T-cell (primary cell): ENCODE measurements at regions not wholly inside any gene's neighbourhood (a gene's known extent, or its start where the extent isn't known, plus 50 kb on each side); places are given as distances from the start of the nearest gene placed in this dataset.

Experiments used
- ATAC-seq, 4 experiments: fragments of 200-7000 bp in 3 of 4; fragments of 150-1000 bp in 1 of 4; cut with Tn5 transposase; replicated peaks in 1 of 4; 1 replicate in 3 of 4; 2 replicates in 1 of 4; pipeline ENCODE4 v1.10.0; 2021; ENCODE audit warnings: moderate library complexity in 3 of 4, mild to moderate bottlenecking in 2 of 4, moderate number of reproducible peaks in 1 of 4
- CTCF ChIA-PET, 2 donors: fragments of 300-600 bp; sonication (Branson Sonifier 250); formaldehyde crosslinking; loops; one replicate each; lab custom pipeline; 2022; ENCODE audit warnings: antibody characterized with exemption in 2 of 2; lab: Charles Lee
- POLR2A ChIA-PET, 2 donors: fragments of 300-600 bp; sonication (Branson Sonifier 250); formaldehyde crosslinking; loops; one replicate each; lab custom pipeline; 2022; ENCODE audit warnings: antibody characterized with exemption in 2 of 2; lab: Charles Lee
- DNase-seq, 35 experiments: peaks; one replicate each; pipeline versions ENCODE4 v3.0.0 to v3.0.0-alpha.2; 2013 to 2023
- H3K27ac ChIP-seq: one replicate; pipeline ENCODE4 v1.5.1; 2013; ENCODE audit warnings: low read length
- H3K27me3 ChIP-seq, 2 experiments: replicated peaks in 1 of 2; 1 replicate in 1 of 2; 2 replicates in 1 of 2; pipeline versions ENCODE4 v1.6.1 to v1.7.0; 2013; ENCODE audit warnings: low read length in 1 of 2, mixed read lengths in 1 of 2; ENCODE audit not compliant: control insufficient read depth in 2 of 2, insufficient read depth in 2 of 2; ENCODE audit errors: extremely low read depth in 1 of 2
- H3K36me3 ChIP-seq, 2 donors: 1 replicate in 1 of 2; 2 replicates in 1 of 2; pipeline versions ENCODE4 v1.6.1 to v1.7.0; 2013; ENCODE audit warnings: low read length in 1 of 2; ENCODE audit not compliant: control insufficient read depth in 2 of 2, insufficient read depth in 1 of 2; ENCODE audit errors: extremely low read depth in 1 of 2
- H3K4me1 ChIP-seq, 2 experiments: 1 replicate in 1 of 2; 2 replicates in 1 of 2; pipeline versions ENCODE4 v1.6.1 to v1.7.0; 2013; ENCODE audit warnings: low read length in 2 of 2, mixed read lengths in 1 of 2; ENCODE audit not compliant: insufficient read depth in 2 of 2, control insufficient read depth in 1 of 2; ENCODE audit errors: extremely low read depth in 1 of 2
- H3K4me3 ChIP-seq, 2 donors: 1 replicate in 1 of 2; 2 replicates in 1 of 2; pipeline versions ENCODE4 v1.5.1 to v1.7.0; 2013; ENCODE audit warnings: mild to moderate bottlenecking in 2 of 2, low read length in 1 of 2, moderate library complexity in 1 of 2; ENCODE audit not compliant: control insufficient read depth in 1 of 2; ENCODE audit errors: extremely low read depth in 1 of 2
- H3K9me3 ChIP-seq: 2 replicates; pipeline ENCODE4 v1.7.0; 2013
- H3K27ac Mint-ChIP-seq, 2 donors: one replicate each; pipeline ENCODE4 v1.8.0; 2020 to 2021; ENCODE audit warnings: mild to moderate bottlenecking in 2 of 2, mixed read lengths in 2 of 2
- H3K27me3 Mint-ChIP-seq, 2 donors: one replicate each; pipeline ENCODE4 v1.8.0; 2021 to 2022; ENCODE audit warnings: mixed read lengths in 2 of 2
- H3K36me3 Mint-ChIP-seq: one replicate; pipeline ENCODE4 v1.8.0; 2021; ENCODE audit warnings: mixed read lengths
- H3K4me1 Mint-ChIP-seq, 3 donors: one replicate each; pipeline ENCODE4 v1.8.0; 2020 to 2022; ENCODE audit warnings: mixed read lengths in 3 of 3, mild to moderate bottlenecking in 1 of 3
- H3K4me3 Mint-ChIP-seq, 3 donors: one replicate each; pipeline ENCODE4 v1.8.0; 2020 to 2022; ENCODE audit warnings: mild to moderate bottlenecking in 3 of 3, mixed read lengths in 3 of 3, moderate library complexity in 3 of 3
- H3K9me3 Mint-ChIP-seq, 3 donors: one replicate each; pipeline ENCODE4 v1.8.0; 2020 to 2022; ENCODE audit warnings: mixed read lengths in 3 of 3
- WGBS: methylation state at CpG from one replicate; pipeline ENCODE4 v1.1.5; 2013; ENCODE audit warnings: missing lambda C conversion rate; ENCODE audit not compliant: insufficient coverage; 5-methylcytosine and 5-hydroxymethylcytosine counted together

GRCh38 chr13:37212826-37213225 is 107.4 kb upstream of the CSNK1A1L start:
- CTCF ChIA-PET, result no interaction called here
- POLR2A ChIA-PET, result no interaction called here
- H3K27ac Mint-ChIP-seq, result no peak overlapping the region

GRCh38 chr13:37211487-37211886 is 106.0 kb upstream of the CSNK1A1L start:
- no peaks in the 10 kb centered on the region for H3K36me3 ChIP-seq
- 54% methylated on average over 2 of the region's 7 CpGs for WGBS
- H3K4me3 ChIP-seq, result no peak overlapping the region
- H3K4me3 Mint-ChIP-seq, result no peak overlapping the region
- H3K4me1 ChIP-seq, result no peaks in the 10 kb centered on the region
- CTCF ChIA-PET, result interaction anchor here in 1 of 2 donors (0.6 kb wide), 1 partner anchor 1568 kb away, joined by 7 read pairs; no protein-coding TSS in a partner anchor
- no peak overlapping the region for H3K27ac Mint-ChIP-seq
- ATAC-seq (no peak), DNase-seq (no peak)
- H3K4me1 Mint-ChIP-seq, result no peaks in the 10 kb centered on the region
- peaks cover 0 to 5% (median 0%) of the 10 kb centered on the region in 3 donors for H3K9me3 Mint-ChIP-seq
- H3K27me3 ChIP-seq, result no peaks in the 10 kb centered on the region
- no peaks in the 10 kb centered on the region for H3K27me3 Mint-ChIP-seq
- POLR2A ChIA-PET, result no interaction called here
- no peak overlapping the region for H3K27ac ChIP-seq
- H3K36me3 Mint-ChIP-seq, result no peaks in the 10 kb centered on the region
- no peaks in the 10 kb centered on the region for H3K9me3 ChIP-seq

More at GRCh38 chr13:37212826-37213225, 107.4 kb upstream of the CSNK1A1L start:
- no peak overlapping the region for H3K4me3 ChIP-seq
- no peak for ATAC-seq
- Mint-ChIP-seq H3K4me3 (no peak overlapping the region), H3K9me3 (peaks cover 0 to 9% (median 0%) of the 10 kb centered on the region in 3 donors), H3K4me1 (no peaks in the 10 kb centered on the region), H3K36me3 (no peaks in the 10 kb centered on the region), H3K27me3 (no peaks in the 10 kb centered on the region)
- H3K4me1 ChIP-seq, result no peaks in the 10 kb centered on the region
- H3K9me3 ChIP-seq, result no peaks in the 10 kb centered on the region
- no CpG with 5 or more reads among the region's 2 CpGs for WGBS
- no peaks in the 10 kb centered on the region for H3K36me3 ChIP-seq
- no peaks in the 10 kb centered on the region for H3K27me3 ChIP-seq
- no peak for DNase-seq
- no peak overlapping the region for H3K27ac ChIP-seq

- DNase-seq (no peak), ATAC-seq (no peak)
- Histone ChIP-seq H3K27ac (no peak overlapping the region), H3K36me3 (no peaks in the 10 kb centered on the region), H3K27me3 (no peaks in the 10 kb centered on the region), H3K4me1 (no peaks in the 10 kb centered on the region), H3K9me3 (no peaks in the 10 kb centered on the region), H3K4me3 (no peak overlapping the region)
- no peaks in the 10 kb centered on the region for H3K27me3 Mint-ChIP-seq
- CTCF ChIA-PET, result interaction anchor here in 1 of 2 donors (0.6 kb wide), 1 partner anchor 813 kb away, joined by 3 read pairs; no protein-coding TSS in a partner anchor
- no peaks in the 10 kb centered on the region for H3K4me1 Mint-ChIP-seq
- POLR2A ChIA-PET, result no interaction called here
- WGBS, result 60% methylated on average over 2 of the region's 4 CpGs
- H3K27ac Mint-ChIP-seq, result no peak overlapping the region
- peaks cover 0 to 5% (median 0%) of the 10 kb centered on the region in 3 donors for H3K9me3 Mint-ChIP-seq
- no peaks in the 10 kb centered on the region for H3K36me3 Mint-ChIP-seq
- no peak overlapping the region for H3K4me3 Mint-ChIP-seq
These were observed 104.4 kb upstream of the CSNK1A1L start for GRCh38 chr13:37209621-37210580.

- H3K4me3 Mint-ChIP-seq, result no peak overlapping the region
- WGBS, result no CpG with 5 or more reads among the region's 4 CpGs
- CTCF ChIA-PET, result interaction anchor here in 1 of 2 donors (0.5 kb wide), 1 partner anchor 1343 kb away, joined by 3 read pairs; no protein-coding TSS in a partner anchor
These were observed 102.4 kb upstream of the CSNK1A1L start for GRCh38 chr13:37207691-37208451.

GRCh38 chr13:37202264-37202663 is 96.8 kb upstream of the CSNK1A1L start:
- H3K9me3 ChIP-seq, result no peaks in the 10 kb centered on the region
- H3K27ac ChIP-seq, result no peak overlapping the region
- no peak overlapping the region for H3K4me3 Mint-ChIP-seq
- ATAC-seq (no peak), DNase-seq (no peak)
- H3K36me3 ChIP-seq, result no peaks in the 10 kb centered on the region
- ChIA-PET CTCF (no interaction called here), POLR2A (no interaction called here)
- no peak overlapping the region for H3K4me3 ChIP-seq
- H3K4me1 Mint-ChIP-seq, result no peaks in the 10 kb centered on the region
- peaks cover 0 to 6% (median 0%) of the 10 kb centered on the region in 3 donors for H3K9me3 Mint-ChIP-seq
- H3K27ac Mint-ChIP-seq, result no peak overlapping the region
- H3K27me3 ChIP-seq, result peaks cover 0 to 2% of the 10 kb centered on the region in 2 experiments
- H3K36me3 Mint-ChIP-seq, result no peaks in the 10 kb centered on the region
- no CpG with 5 or more reads among the region's 2 CpGs for WGBS
- H3K27me3 Mint-ChIP-seq, result no peaks in the 10 kb centered on the region
- H3K4me1 ChIP-seq, result no peaks in the 10 kb centered on the region

More at GRCh38 chr13:37207691-37208451, 102.4 kb upstream of the CSNK1A1L start:
- POLR2A ChIA-PET, result interaction anchor here in 1 of 2 donors (0.7 kb wide), 1 partner anchor 16 kb away, joined by 3 read pairs; no protein-coding TSS in a partner anchor
- H3K27ac ChIP-seq, result no peak overlapping the region
- no peaks in the 10 kb centered on the region for H3K9me3 ChIP-seq
- Mint-ChIP-seq H3K27me3 (no peaks in the 10 kb centered on the region), H3K9me3 (peaks cover 0 to 5% (median 0%) of the 10 kb centered on the region in 3 donors), H3K27ac (no peak overlapping the region), H3K36me3 (no peaks in the 10 kb centered on the region), H3K4me1 (no peaks in the 10 kb centered on the region)
- no peak for DNase-seq
- no peak for ATAC-seq
- H3K36me3 ChIP-seq, result no peaks in the 10 kb centered on the region
- H3K4me3 ChIP-seq, result no peak overlapping the region
- no peaks in the 10 kb centered on the region for H3K4me1 ChIP-seq
- H3K27me3 ChIP-seq, result no peaks in the 10 kb centered on the region

GRCh38 chr13:37201081-37201480 is 95.6 kb upstream of the CSNK1A1L start:
- H3K9me3 Mint-ChIP-seq, result peaks cover 0 to 6% (median 0%) of the 10 kb centered on the region in 3 donors

More at GRCh38 chr13:37201081-37201480, 95.6 kb upstream of the CSNK1A1L start:
- Histone ChIP-seq H3K4me1 (no peaks in the 10 kb centered on the region), H3K27ac (no peak overlapping the region), H3K9me3 (no peaks in the 10 kb centered on the region), H3K27me3 (peaks cover 0 to 2% of the 10 kb centered on the region in 2 experiments), H3K36me3 (no peaks in the 10 kb centered on the region), H3K4me3 (no peak overlapping the region)
- CTCF ChIA-PET, result no interaction called here
- ATAC-seq (no peak), DNase-seq (no peak)
- H3K4me3 Mint-ChIP-seq, result no peak overlapping the region
- no peaks in the 10 kb centered on the region for H3K4me1 Mint-ChIP-seq
- H3K27ac Mint-ChIP-seq, result no peak overlapping the region
- H3K27me3 Mint-ChIP-seq, result no peaks in the 10 kb centered on the region
- WGBS, result 70% methylated on average over 2 of the region's 5 CpGs
- H3K36me3 Mint-ChIP-seq, result no peaks in the 10 kb centered on the region
- POLR2A ChIA-PET, result no interaction called here
